Mucosa of rectum (tissue), 2 donors: ENCODE measurements at regions not wholly inside any gene's neighbourhood (a gene's known extent, or its start where the extent isn't known, plus 50 kb on each side); places are given as distances from the start of the nearest gene placed in this dataset.

ENCODE experiments used
- H3K27ac ChIP-seq, 2 donors: one replicate each; pipeline ENCODE4 v1.7.0; 2013; ENCODE audit warnings: inconsistent platforms in 2 of 2, low read depth in 2 of 2, low read length in 2 of 2
- H3K27me3 ChIP-seq, 2 donors: one replicate each; pipeline ENCODE4 v1.7.0; 2013; ENCODE audit warnings: low read length in 2 of 2; ENCODE audit not compliant: control insufficient read depth in 2 of 2, insufficient read depth in 2 of 2
- H3K36me3 ChIP-seq, 2 donors: one replicate each; pipeline ENCODE4 v1.7.0; 2013; ENCODE audit warnings: low read length in 2 of 2; ENCODE audit not compliant: control insufficient read depth in 2 of 2, insufficient read depth in 2 of 2
- H3K4me1 ChIP-seq, 2 donors: one replicate each; pipeline ENCODE4 v1.7.0; 2013; ENCODE audit warnings: low read length in 2 of 2, mild to moderate bottlenecking in 1 of 2; ENCODE audit not compliant: control insufficient read depth in 2 of 2, insufficient read depth in 2 of 2
- H3K4me3 ChIP-seq, 2 donors: one replicate each; pipeline ENCODE4 v1.7.0; 2013; ENCODE audit warnings: low read length in 2 of 2
- H3K9ac ChIP-seq, 2 donors: one replicate each; pipeline ENCODE4 v1.7.0; 2013; ENCODE audit warnings: low read length in 2 of 2, low read depth in 1 of 2, mild to moderate bottlenecking in 1 of 2
- H3K9me3 ChIP-seq, 2 donors: one replicate each; pipeline ENCODE4 v1.7.0; 2013; ENCODE audit warnings: low read length in 2 of 2; ENCODE audit not compliant: control insufficient read depth in 2 of 2
- donor health status: healthy.
- donor health status: Normal muscosa, but diverticular disease.

GRCh38 chr13:74046431-74046830, 87.8 kb downstream of the KLF12 start:
- no peaks in the 10 kb centered on the region for H3K36me3 ChIP-seq
- no peak overlapping the region for H3K27ac ChIP-seq
- H3K27me3 ChIP-seq: no peaks in the 10 kb centered on the region
- no peaks in the 10 kb centered on the region for H3K9me3 ChIP-seq
- H3K4me1 ChIP-seq: peaks cover 4 to 5% of the 10 kb centered on the region in 2 donors
- no peak overlapping the region for H3K4me3 ChIP-seq
- no peak overlapping the region for H3K9ac ChIP-seq

- Histone ChIP-seq H3K9me3 (no peaks in the 10 kb centered on the region), H3K4me3 (no peak overlapping the region), H3K27ac (no peak overlapping the region), H3K27me3 (no peaks in the 10 kb centered on the region), H3K9ac (no peak overlapping the region), H3K36me3 (no peaks in the 10 kb centered on the region), H3K4me1 (peaks cover 4 to 5% of the 10 kb centered on the region in 2 donors)
These were observed 88.6 kb downstream of the KLF12 start for GRCh38 chr13:74045583-74045982.

- Histone ChIP-seq H3K4me3 (no peak overlapping the region), H3K27ac (no peak overlapping the region), H3K27me3 (no peaks in the 10 kb centered on the region), H3K36me3 (no peaks in the 10 kb centered on the region), H3K4me1 (peaks cover under 1 to 4% of the 10 kb centered on the region in 2 donors), H3K9ac (no peak overlapping the region), H3K9me3 (no peaks in the 10 kb centered on the region)
These were observed 91.0 kb downstream of the KLF12 start for GRCh38 chr13:74043237-74043636.

- H3K36me3 ChIP-seq: no peaks in the 10 kb centered on the region
- H3K4me3 ChIP-seq: no peak overlapping the region
- H3K27me3 ChIP-seq: no peaks in the 10 kb centered on the region
- H3K4me1 ChIP-seq: no peaks in the 10 kb centered on the region
- no peak overlapping the region for H3K9ac ChIP-seq
- H3K27ac ChIP-seq: no peak overlapping the region
- H3K9me3 ChIP-seq: no peaks in the 10 kb centered on the region
These were observed 94.0 kb downstream of the KLF12 start for GRCh38 chr13:74040200-74040599.

- H3K4me1 ChIP-seq: no peaks in the 10 kb centered on the region
- no peaks in the 10 kb centered on the region for H3K9me3 ChIP-seq
- no peak overlapping the region for H3K27ac ChIP-seq
- no peaks in the 10 kb centered on the region for H3K27me3 ChIP-seq
- no peak overlapping the region for H3K4me3 ChIP-seq
- no peaks in the 10 kb centered on the region for H3K36me3 ChIP-seq
- no peak overlapping the region for H3K9ac ChIP-seq
These were observed 94.5 kb downstream of the KLF12 start for GRCh38 chr13:74039667-74040066.

GRCh38 chr13:74039154-74039553, 95.0 kb downstream of the KLF12 start:
- Histone ChIP-seq H3K4me1 (no peaks in the 10 kb centered on the region), H3K9me3 (no peaks in the 10 kb centered on the region), H3K4me3 (no peak overlapping the region), H3K27me3 (no peaks in the 10 kb centered on the region), H3K27ac (no peak overlapping the region), H3K9ac (no peak overlapping the region), H3K36me3 (no peaks in the 10 kb centered on the region)

- Histone ChIP-seq H3K4me3 (no peak overlapping the region), H3K27ac (no peak overlapping the region), H3K9ac (no peak overlapping the region), H3K36me3 (no peaks in the 10 kb centered on the region), H3K27me3 (no peaks in the 10 kb centered on the region), H3K4me1 (no peaks in the 10 kb centered on the region), H3K9me3 (no peaks in the 10 kb centered on the region)
These were observed 96.4 kb downstream of the KLF12 start for GRCh38 chr13:74037762-74038161.

- Histone ChIP-seq H3K36me3 (no peaks in the 10 kb centered on the region), H3K27me3 (no peaks in the 10 kb centered on the region), H3K27ac (no peak overlapping the region), H3K4me3 (no peak overlapping the region), H3K9me3 (no peaks in the 10 kb centered on the region), H3K4me1 (no peaks in the 10 kb centered on the region), H3K9ac (no peak overlapping the region)
These were observed 97.8 kb downstream of the KLF12 start for GRCh38 chr13:74036373-74036772.

GRCh38 chr13:74035896-74036295, 98.3 kb downstream of the KLF12 start:
- Histone ChIP-seq H3K36me3 (no peaks in the 10 kb centered on the region), H3K9me3 (no peaks in the 10 kb centered on the region), H3K27ac (no peak overlapping the region), H3K4me1 (no peaks in the 10 kb centered on the region), H3K27me3 (no peaks in the 10 kb centered on the region), H3K4me3 (no peak overlapping the region), H3K9ac (no peak overlapping the region)

GRCh38 chr13:74032325-74032724, 101.9 kb downstream of the KLF12 start:
- Histone ChIP-seq H3K9ac (no peak overlapping the region), H3K36me3 (no peaks in the 10 kb centered on the region), H3K4me1 (no peaks in the 10 kb centered on the region), H3K9me3 (no peaks in the 10 kb centered on the region), H3K27ac (no peak overlapping the region), H3K4me3 (no peak overlapping the region), H3K27me3 (no peaks in the 10 kb centered on the region)

GRCh38 chr13:74027161-74027779, 106.9 kb downstream of the KLF12 start:
- H3K4me1 ChIP-seq: peaks cover 2 to 5% of the 10 kb centered on the region in 2 donors

More at GRCh38 chr13:74027161-74027779, 106.9 kb downstream of the KLF12 start:
- H3K27me3 ChIP-seq: no peaks in the 10 kb centered on the region
- no peaks in the 10 kb centered on the region for H3K9me3 ChIP-seq
- no peak overlapping the region for H3K27ac ChIP-seq
- H3K4me3 ChIP-seq: no peak overlapping the region
- H3K36me3 ChIP-seq: no peaks in the 10 kb centered on the region
- H3K9ac ChIP-seq: no peak overlapping the region
